NCI-H69 (cell line): ENCODE measurements at regions not wholly inside any gene's neighbourhood (a gene's known extent, or its start where the extent isn't known, plus 50 kb on each side); places are given as distances from the start of the nearest gene placed in this dataset.
A peak's percentile ranks its signal among the peaks of the same experiment; 100 is the strongest.

Experiments used
- DNase-seq: peaks from one replicate; lab custom pipeline; 2025; lab: John Stamatoyannopoulos, UW

- no peak for DNase-seq
Observed at GRCh38 chr15:81987628-81988027, 58.2 kb downstream of the MEX3B start.

- DNase-seq: no peak
Observed at GRCh38 chr15:81983497-81983896, 62.3 kb downstream of the MEX3B start.

GRCh38 chr15:81982808-81983207 lies 63.0 kb downstream of the MEX3B start:
- no peak for DNase-seq

GRCh38 chr15:81981908-81982307 lies 63.9 kb downstream of the MEX3B start:
- no peak for DNase-seq

GRCh38 chr15:81977464-81977863 lies 68.4 kb downstream of the MEX3B start:
- no peak for DNase-seq

GRCh38 chr15:81968691-81969090 lies 77.1 kb downstream of the MEX3B start:
- DNase-seq: no peak

- DNase-seq: no peak
Observed at GRCh38 chr15:81966631-81967030, 79.2 kb downstream of the MEX3B start.

- DNase-seq: peak; percentile 5
Observed at GRCh38 chr15:81962482-81962881, 83.3 kb downstream of the MEX3B start.

GRCh38 chr15:81959196-81959595 lies 86.6 kb downstream of the MEX3B start:
- no peak for DNase-seq

- no peak for DNase-seq
Observed at GRCh38 chr15:81957698-81958097, 88.1 kb downstream of the MEX3B start.

GRCh38 chr15:81955382-81956062 lies 90.3 kb downstream of the MEX3B start:
- no peak for DNase-seq

- DNase-seq: no peak
Observed at GRCh38 chr15:81954158-81954783, 91.5 kb downstream of the MEX3B start.

- DNase-seq: peak; percentile 85
Observed at GRCh38 chr15:81950841-81951414, 94.9 kb downstream of the MEX3B start.

- DNase-seq: no peak
Observed at GRCh38 chr15:81948751-81949150, 97.1 kb downstream of the MEX3B start.

GRCh38 chr15:81948222-81948621 lies 97.6 kb downstream of the MEX3B start:
- DNase-seq: no peak

- DNase-seq: no peak
Observed at GRCh38 chr15:81947548-81947947, 98.3 kb downstream of the MEX3B start.

GRCh38 chr15:81945014-81945615 lies 100.7 kb downstream of the MEX3B start:
- no peak for DNase-seq

GRCh38 chr15:81942655-81943195 lies 103.1 kb downstream of the MEX3B start:
- no peak for DNase-seq

GRCh38 chr15:81942157-81942556 lies 103.7 kb downstream of the MEX3B start:
- DNase-seq: no peak

- DNase-seq: peak; percentile 95
Observed at GRCh38 chr15:81941479-81941878, 104.3 kb downstream of the MEX3B start.

GRCh38 chr15:81940467-81941451 lies 105.1 kb downstream of the MEX3B start:
- peak; percentile 33 for DNase-seq
